ENCODE measurements at regions not wholly inside any gene's neighbourhood (a gene's known extent, or its start where the extent isn't known, plus 50 kb on each side); places are given as distances from the start of the nearest gene placed in this dataset.

DNA sequence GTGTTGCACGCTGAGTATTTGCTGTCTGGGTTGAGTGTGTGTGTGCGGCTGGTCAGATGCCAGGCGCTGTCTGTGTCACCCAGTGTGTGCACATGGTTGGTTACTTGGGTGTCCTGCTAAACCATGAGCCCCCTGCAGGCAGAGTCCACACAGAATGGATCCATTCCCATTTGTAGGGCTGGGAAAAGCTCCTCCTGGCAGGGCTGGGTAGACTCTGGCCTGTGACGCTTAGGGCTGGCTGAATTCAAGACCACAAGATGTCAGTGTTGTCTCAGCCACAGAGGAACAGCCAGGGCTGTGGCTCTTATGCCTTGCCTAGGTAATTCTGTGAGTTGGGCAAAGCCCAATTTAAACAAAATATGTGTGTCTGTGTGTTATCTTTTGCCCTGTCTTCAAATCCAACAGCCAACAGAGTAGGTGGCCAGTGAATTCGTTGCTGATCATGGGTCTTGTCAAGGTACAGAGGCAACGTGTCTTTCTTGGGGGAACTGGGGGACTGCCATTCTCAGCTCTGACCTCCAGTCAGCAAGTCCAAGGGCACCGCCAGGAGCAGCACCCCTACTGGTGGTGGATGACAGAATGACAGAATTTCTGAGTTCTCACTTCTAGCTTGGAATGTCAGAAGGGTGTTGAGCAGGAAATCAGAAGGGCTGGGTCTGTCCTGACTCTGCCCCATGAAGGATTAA, 285.1 kb downstream of the CCSER2 start:
- WGBS (ENCODE audit: insufficient coverage), result 36% methylated on average over 7 of the region's 7 CpGs
- intact Hi-C loops (cut with micrococcal nuclease), result no loop called here
- TF ChIP-seq, protein P1, sequence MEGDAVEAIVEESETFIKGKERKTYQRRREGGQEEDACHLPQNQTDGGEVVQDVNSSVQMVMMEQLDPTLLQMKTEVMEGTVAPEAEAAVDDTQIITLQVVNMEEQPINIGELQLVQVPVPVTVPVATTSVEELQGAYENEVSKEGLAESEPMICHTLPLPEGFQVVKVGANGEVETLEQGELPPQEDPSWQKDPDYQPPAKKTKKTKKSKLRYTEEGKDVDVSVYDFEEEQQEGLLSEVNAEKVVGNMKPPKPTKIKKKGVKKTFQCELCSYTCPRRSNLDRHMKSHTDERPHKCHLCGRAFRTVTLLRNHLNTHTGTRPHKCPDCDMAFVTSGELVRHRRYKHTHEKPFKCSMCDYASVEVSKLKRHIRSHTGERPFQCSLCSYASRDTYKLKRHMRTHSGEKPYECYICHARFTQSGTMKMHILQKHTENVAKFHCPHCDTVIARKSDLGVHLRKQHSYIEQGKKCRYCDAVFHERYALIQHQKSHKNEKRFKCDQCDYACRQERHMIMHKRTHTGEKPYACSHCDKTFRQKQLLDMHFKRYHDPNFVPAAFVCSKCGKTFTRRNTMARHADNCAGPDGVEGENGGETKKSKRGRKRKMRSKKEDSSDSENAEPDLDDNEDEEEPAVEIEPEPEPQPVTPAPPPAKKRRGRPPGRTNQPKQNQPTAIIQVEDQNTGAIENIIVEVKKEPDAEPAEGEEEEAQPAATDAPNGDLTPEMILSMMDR (IDR thresholded peaks at IDR 0.05), result no peak
- no peak overlapping the region for H3K27ac ChIP-seq (ENCODE audit: low read depth in 1 of 2, low read length in 2 of 2)
- no peak for DNase-seq
- Mint-ChIP-seq H3K4me1 (no peaks in the 10 kb centered on the region), H3K9me3 (no peaks in the 10 kb centered on the region), H3K4me3 (no peak overlapping the region), H3K36me3 (no peaks in the 10 kb centered on the region), H3K27ac (peak overlapping the region in 2 of 7 donors; percentile 11 to 52), H3K27me3 (ENCODE audit: low read depth in 3 of 3) (peaks cover 0 to 6% (median 4%) of the 10 kb centered on the region in 3 donors)
- H3K9ac ChIP-seq (ENCODE audit: insufficient read depth, low read length, poor library complexity, severe bottlenecking), result no peak overlapping the region
- H3K79me2 ChIP-seq (ENCODE audit: insufficient read depth, low read length), result no peaks in the 10 kb centered on the region
- no peaks in the 10 kb centered on the region for H3K36me3 ChIP-seq (replicated peaks in 1 of 2; ENCODE audit: control insufficient read depth in 1 of 2, insufficient read depth in 2 of 2, low read length in 2 of 2)
- no peak overlapping the region for H2AFZ ChIP-seq (ENCODE audit: insufficient read depth, low read depth, low read length, poor library complexity, severe bottlenecking)
- no peaks in the 10 kb centered on the region for H4K20me1 ChIP-seq (ENCODE audit: insufficient read depth, low read length)
- H3K4me3 ChIP-seq (replicated peaks in 1 of 3; ENCODE audit: low read depth in 2 of 3, low read length in 3 of 3), result no peak overlapping the region
- H3K9me3 ChIP-seq (replicated peaks in 1 of 2; ENCODE audit: control insufficient read depth in 1 of 2, insufficient read depth in 1 of 2, low read length in 2 of 2), result no peaks in the 10 kb centered on the region
- no peaks in the 10 kb centered on the region for H3K27me3 ChIP-seq (ENCODE audit: control insufficient read depth in 2 of 2, insufficient read depth in 2 of 2, low read length in 2 of 2)
- no peak overlapping the region for H3K4me2 ChIP-seq (replicated peaks; ENCODE audit: extremely low read depth, low read length, poor library complexity, severe bottlenecking)
- no peaks in the 10 kb centered on the region for H3K4me1 ChIP-seq (ENCODE audit: control insufficient read depth in 1 of 2, insufficient read depth in 2 of 2, low read length in 2 of 2)

DNA sequence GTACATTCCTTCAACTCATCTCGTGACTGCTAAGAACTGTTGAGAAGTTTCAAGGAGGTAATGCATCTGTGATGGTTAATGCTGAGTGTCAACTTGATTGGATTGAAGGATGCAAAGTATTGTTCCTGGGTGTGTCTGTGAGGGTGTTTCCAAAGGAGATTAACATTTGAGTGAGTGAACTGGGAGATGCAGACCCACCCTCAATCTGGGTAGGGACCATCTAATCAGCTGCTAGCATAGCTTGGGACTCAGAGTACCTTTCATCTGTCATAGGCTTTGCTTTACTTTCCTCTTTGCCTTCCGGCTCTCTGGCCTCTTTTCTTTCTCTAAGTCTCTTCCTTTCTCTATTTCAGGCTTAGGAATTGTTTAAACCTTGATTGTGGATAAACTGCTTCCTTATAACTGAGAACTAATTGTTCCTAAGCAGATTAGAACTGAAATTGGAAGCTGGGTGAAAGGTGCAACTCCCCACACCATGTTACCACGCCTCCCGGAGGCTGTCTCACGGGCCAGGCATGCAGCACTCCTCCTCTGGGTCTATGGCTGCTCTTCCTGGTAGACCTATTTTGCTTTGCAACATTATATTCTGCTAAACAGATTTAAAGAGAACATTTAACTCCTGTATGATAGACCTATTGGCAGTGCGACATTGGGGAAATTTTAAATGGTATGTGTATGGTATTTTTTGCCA, 298.2 kb downstream of the CCSER2 start:
- no peaks in the 10 kb centered on the region for H4K20me1 ChIP-seq (ENCODE audit: insufficient read depth, low read length)
- no peak for DNase-seq

More for the DNA sequence above, 298.2 kb downstream of the CCSER2 start:
- Mint-ChIP-seq H3K4me3 (no peak overlapping the region), H3K27ac (no peak overlapping the region), H3K36me3 (no peaks in the 10 kb centered on the region), H3K4me1 (no peaks in the 10 kb centered on the region), H3K27me3 (ENCODE audit: low read depth in 3 of 3) (peaks cover 0 to 2% (median 1%) of the 10 kb centered on the region in 3 donors), H3K9me3 (no peaks in the 10 kb centered on the region)
- no peaks in the 10 kb centered on the region for H3K4me1 ChIP-seq (ENCODE audit: control insufficient read depth in 1 of 2, insufficient read depth in 2 of 2, low read length in 2 of 2)
- WGBS (ENCODE audit: insufficient coverage), result 76% methylated on average over 2 of the region's 6 CpGs
- H3K79me2 ChIP-seq (ENCODE audit: insufficient read depth, low read length), result no peaks in the 10 kb centered on the region
- no peak overlapping the region for H2AFZ ChIP-seq (ENCODE audit: insufficient read depth, low read depth, low read length, poor library complexity, severe bottlenecking)
- H3K4me3 ChIP-seq (replicated peaks in 1 of 3; ENCODE audit: low read depth in 2 of 3, low read length in 3 of 3), result no peak overlapping the region
- H3K27ac ChIP-seq (ENCODE audit: low read depth in 1 of 2, low read length in 2 of 2), result no peak overlapping the region
- H3K4me2 ChIP-seq (replicated peaks; ENCODE audit: extremely low read depth, low read length, poor library complexity, severe bottlenecking), result no peak overlapping the region
- intact Hi-C loops (cut with micrococcal nuclease), result no loop called here
- TF ChIP-seq, protein P1 (IDR thresholded peaks at IDR 0.05), result no peak
- no peaks in the 10 kb centered on the region for H3K27me3 ChIP-seq (ENCODE audit: control insufficient read depth in 2 of 2, insufficient read depth in 2 of 2, low read length in 2 of 2)
- no peaks in the 10 kb centered on the region for H3K9me3 ChIP-seq (replicated peaks in 1 of 2; ENCODE audit: control insufficient read depth in 1 of 2, insufficient read depth in 1 of 2, low read length in 2 of 2)
- H3K9ac ChIP-seq (ENCODE audit: insufficient read depth, low read length, poor library complexity, severe bottlenecking), result no peak overlapping the region
- no peaks in the 10 kb centered on the region for H3K36me3 ChIP-seq (replicated peaks in 1 of 2; ENCODE audit: control insufficient read depth in 1 of 2, insufficient read depth in 2 of 2, low read length in 2 of 2)
